ENCODE measurements at regions not wholly inside any gene's neighbourhood (a gene's known extent, or its start where the extent isn't known, plus 50 kb on each side); places are given as distances from the start of the nearest gene placed in this dataset.

GRCh38 chr7:3217166-3217565 is 83.9 kb upstream of the SDK1 start:
- peaks cover 7 to 12% of the 10 kb centered on the region in 2 donors for H3K4me1 ChIP-seq (ENCODE audit: control insufficient read depth in 1 of 2, insufficient read depth in 2 of 2, low read length in 2 of 2)
- no peaks in the 10 kb centered on the region for H3K9me3 ChIP-seq (ENCODE audit: control insufficient read depth in 1 of 2, low read length in 2 of 2)
- H3K27ac ChIP-seq (ENCODE audit: low read length): no peak overlapping the region
- H3K27me3 ChIP-seq (ENCODE audit: low read depth, low read length): no peaks in the 10 kb centered on the region
- no peaks in the 10 kb centered on the region for H3K36me3 ChIP-seq (ENCODE audit: control insufficient read depth in 1 of 2, insufficient read depth in 2 of 2, low read length in 2 of 2)
- H3K4me3 ChIP-seq (ENCODE audit: low read depth in 1 of 2, low read length in 2 of 2): no peak overlapping the region

GRCh38 chr7:3218411-3219225 is 82.4 kb upstream of the SDK1 start:
- Histone ChIP-seq H3K4me3 (ENCODE audit: low read depth in 1 of 2, low read length in 2 of 2) (no peak overlapping the region), H3K36me3 (ENCODE audit: control insufficient read depth in 1 of 2, insufficient read depth in 2 of 2, low read length in 2 of 2) (no peaks in the 10 kb centered on the region), H3K4me1 (ENCODE audit: control insufficient read depth in 1 of 2, insufficient read depth in 2 of 2, low read length in 2 of 2) (peaks cover 7 to 12% of the 10 kb centered on the region in 2 donors), H3K9me3 (ENCODE audit: control insufficient read depth in 1 of 2, low read length in 2 of 2) (no peaks in the 10 kb centered on the region), H3K27me3 (ENCODE audit: low read depth, low read length) (no peaks in the 10 kb centered on the region), H3K27ac (ENCODE audit: low read length) (no peak overlapping the region)

- no peak overlapping the region for H3K4me3 ChIP-seq (ENCODE audit: low read depth in 1 of 2, low read length in 2 of 2)
- no peaks in the 10 kb centered on the region for H3K27me3 ChIP-seq (ENCODE audit: low read depth, low read length)
- no peak overlapping the region for H3K27ac ChIP-seq (ENCODE audit: low read length)
- no peaks in the 10 kb centered on the region for H3K9me3 ChIP-seq (ENCODE audit: control insufficient read depth in 1 of 2, low read length in 2 of 2)
- H3K4me1 ChIP-seq (ENCODE audit: control insufficient read depth in 1 of 2, insufficient read depth in 2 of 2, low read length in 2 of 2): no peaks in the 10 kb centered on the region
- no peaks in the 10 kb centered on the region for H3K36me3 ChIP-seq (ENCODE audit: control insufficient read depth in 1 of 2, insufficient read depth in 2 of 2, low read length in 2 of 2)
Measured at GRCh38 chr7:3229904-3230470, 71.1 kb upstream of the SDK1 start.

GRCh38 chr7:3230908-3231307 is 70.1 kb upstream of the SDK1 start:
- H3K9me3 ChIP-seq (ENCODE audit: control insufficient read depth in 1 of 2, low read length in 2 of 2): peaks cover 0 to 7% of the 10 kb centered on the region in 2 donors
- H3K27ac ChIP-seq (ENCODE audit: low read length): no peak overlapping the region
- no peaks in the 10 kb centered on the region for H3K36me3 ChIP-seq (ENCODE audit: control insufficient read depth in 1 of 2, insufficient read depth in 2 of 2, low read length in 2 of 2)
- H3K4me1 ChIP-seq (ENCODE audit: control insufficient read depth in 1 of 2, insufficient read depth in 2 of 2, low read length in 2 of 2): no peaks in the 10 kb centered on the region
- no peak overlapping the region for H3K4me3 ChIP-seq (ENCODE audit: low read depth in 1 of 2, low read length in 2 of 2)
- no peaks in the 10 kb centered on the region for H3K27me3 ChIP-seq (ENCODE audit: low read depth, low read length)

GRCh38 chr7:3232228-3232627 is 68.8 kb upstream of the SDK1 start:
- H3K27ac ChIP-seq (ENCODE audit: low read length): no peak overlapping the region
- H3K36me3 ChIP-seq (ENCODE audit: control insufficient read depth in 1 of 2, insufficient read depth in 2 of 2, low read length in 2 of 2): no peaks in the 10 kb centered on the region
- H3K4me3 ChIP-seq (ENCODE audit: low read depth in 1 of 2, low read length in 2 of 2): no peak overlapping the region
- H3K4me1 ChIP-seq (ENCODE audit: control insufficient read depth in 1 of 2, insufficient read depth in 2 of 2, low read length in 2 of 2): no peaks in the 10 kb centered on the region
- H3K27me3 ChIP-seq (ENCODE audit: low read depth, low read length): no peaks in the 10 kb centered on the region
- H3K9me3 ChIP-seq (ENCODE audit: control insufficient read depth in 1 of 2, low read length in 2 of 2): peaks cover 0 to 17% of the 10 kb centered on the region in 2 donors

- Histone ChIP-seq H3K4me3 (ENCODE audit: low read depth in 1 of 2, low read length in 2 of 2) (no peak overlapping the region), H3K27ac (ENCODE audit: low read length) (no peak overlapping the region), H3K36me3 (ENCODE audit: control insufficient read depth in 1 of 2, insufficient read depth in 2 of 2, low read length in 2 of 2) (no peaks in the 10 kb centered on the region), H3K9me3 (ENCODE audit: control insufficient read depth in 1 of 2, low read length in 2 of 2) (peaks cover 0 to 17% of the 10 kb centered on the region in 2 donors), H3K27me3 (ENCODE audit: low read depth, low read length) (no peaks in the 10 kb centered on the region), H3K4me1 (ENCODE audit: control insufficient read depth in 1 of 2, insufficient read depth in 2 of 2, low read length in 2 of 2) (no peaks in the 10 kb centered on the region)
Measured at GRCh38 chr7:3233301-3233700, 67.8 kb upstream of the SDK1 start.

GRCh38 chr7:3234051-3234450 is 67.0 kb upstream of the SDK1 start:
- H3K27me3 ChIP-seq (ENCODE audit: low read depth, low read length): no peaks in the 10 kb centered on the region
- no peaks in the 10 kb centered on the region for H3K4me1 ChIP-seq (ENCODE audit: control insufficient read depth in 1 of 2, insufficient read depth in 2 of 2, low read length in 2 of 2)
- no peak overlapping the region for H3K4me3 ChIP-seq (ENCODE audit: low read depth in 1 of 2, low read length in 2 of 2)
- H3K36me3 ChIP-seq (ENCODE audit: control insufficient read depth in 1 of 2, insufficient read depth in 2 of 2, low read length in 2 of 2): no peaks in the 10 kb centered on the region
- no peak overlapping the region for H3K27ac ChIP-seq (ENCODE audit: low read length)
- peaks cover 0 to 17% of the 10 kb centered on the region in 2 donors for H3K9me3 ChIP-seq (ENCODE audit: control insufficient read depth in 1 of 2, low read length in 2 of 2)

- Histone ChIP-seq H3K36me3 (ENCODE audit: control insufficient read depth in 1 of 2, insufficient read depth in 2 of 2, low read length in 2 of 2) (no peaks in the 10 kb centered on the region), H3K27ac (ENCODE audit: low read length) (no peak overlapping the region), H3K27me3 (ENCODE audit: low read depth, low read length) (no peaks in the 10 kb centered on the region)
Measured at GRCh38 chr7:3234851-3235250, 66.2 kb upstream of the SDK1 start.

GRCh38 chr7:3235322-3235721 is 65.7 kb upstream of the SDK1 start:
- H3K27me3 ChIP-seq (ENCODE audit: low read depth, low read length): no peaks in the 10 kb centered on the region
- H3K27ac ChIP-seq (ENCODE audit: low read length): no peak overlapping the region
- H3K4me1 ChIP-seq (ENCODE audit: control insufficient read depth in 1 of 2, insufficient read depth in 2 of 2, low read length in 2 of 2): no peaks in the 10 kb centered on the region
- H3K4me3 ChIP-seq (ENCODE audit: low read depth in 1 of 2, low read length in 2 of 2): no peak overlapping the region
- H3K9me3 ChIP-seq (ENCODE audit: control insufficient read depth in 1 of 2, low read length in 2 of 2): peaks cover 0 to 17% of the 10 kb centered on the region in 2 donors
- no peaks in the 10 kb centered on the region for H3K36me3 ChIP-seq (ENCODE audit: control insufficient read depth in 1 of 2, insufficient read depth in 2 of 2, low read length in 2 of 2)

More at GRCh38 chr7:3234851-3235250, 66.2 kb upstream of the SDK1 start:
- no peak overlapping the region for H3K4me3 ChIP-seq (ENCODE audit: low read depth in 1 of 2, low read length in 2 of 2)
- H3K4me1 ChIP-seq (ENCODE audit: control insufficient read depth in 1 of 2, insufficient read depth in 2 of 2, low read length in 2 of 2): no peaks in the 10 kb centered on the region
- peaks cover 0 to 17% of the 10 kb centered on the region in 2 donors for H3K9me3 ChIP-seq (ENCODE audit: control insufficient read depth in 1 of 2, low read length in 2 of 2)

GRCh38 chr7:3236268-3236667 is 64.8 kb upstream of the SDK1 start:
- Histone ChIP-seq H3K4me1 (ENCODE audit: control insufficient read depth in 1 of 2, insufficient read depth in 2 of 2, low read length in 2 of 2) (no peaks in the 10 kb centered on the region), H3K27me3 (ENCODE audit: low read depth, low read length) (no peaks in the 10 kb centered on the region), H3K9me3 (ENCODE audit: control insufficient read depth in 1 of 2, low read length in 2 of 2) (peaks cover 0 to 17% of the 10 kb centered on the region in 2 donors), H3K36me3 (ENCODE audit: control insufficient read depth in 1 of 2, insufficient read depth in 2 of 2, low read length in 2 of 2) (no peaks in the 10 kb centered on the region), H3K4me3 (ENCODE audit: low read depth in 1 of 2, low read length in 2 of 2) (no peak overlapping the region), H3K27ac (ENCODE audit: low read length) (no peak overlapping the region)

- H3K27ac ChIP-seq (ENCODE audit: low read length): no peak overlapping the region
- H3K27me3 ChIP-seq (ENCODE audit: low read depth, low read length): no peaks in the 10 kb centered on the region
- H3K36me3 ChIP-seq (ENCODE audit: control insufficient read depth in 1 of 2, insufficient read depth in 2 of 2, low read length in 2 of 2): no peaks in the 10 kb centered on the region
- no peaks in the 10 kb centered on the region for H3K4me1 ChIP-seq (ENCODE audit: control insufficient read depth in 1 of 2, insufficient read depth in 2 of 2, low read length in 2 of 2)
- no peak overlapping the region for H3K4me3 ChIP-seq (ENCODE audit: low read depth in 1 of 2, low read length in 2 of 2)
- H3K9me3 ChIP-seq (ENCODE audit: control insufficient read depth in 1 of 2, low read length in 2 of 2): peaks cover 0 to 17% of the 10 kb centered on the region in 2 donors
Measured at GRCh38 chr7:3238525-3239210, 62.4 kb upstream of the SDK1 start.
